ENCODE measurements at regions not wholly inside any gene's neighbourhood (a gene's known extent, or its start where the extent isn't known, plus 50 kb on each side); places are given as distances from the start of the nearest gene placed in this dataset.
"Not testable (repeated sequence)": the region's sequence is repeated elsewhere in the genome, so short reads cannot be mapped to it uniquely, and the experiment has no call there.

DNA sequence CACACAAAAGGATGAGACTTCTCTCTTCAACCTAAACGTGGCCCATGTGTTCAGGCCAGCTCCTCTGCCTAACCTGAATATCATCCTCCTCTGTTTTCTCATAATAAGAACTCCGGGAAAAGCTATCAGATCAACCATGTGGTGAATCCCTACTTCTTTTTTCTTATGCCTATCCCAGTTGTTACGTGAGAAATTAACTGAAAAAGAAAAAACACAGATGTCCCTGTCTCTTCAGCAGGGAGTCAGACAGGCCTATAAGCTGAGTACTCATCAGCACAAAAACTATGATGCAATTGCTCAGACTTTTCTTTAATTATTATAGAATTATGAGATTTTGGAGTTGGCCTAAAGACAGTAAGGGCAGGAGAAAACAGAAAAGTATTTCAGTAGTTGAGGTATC is 613.0 kb upstream of the FSHR start:
- TF ChIP-seq, protein P1, sequence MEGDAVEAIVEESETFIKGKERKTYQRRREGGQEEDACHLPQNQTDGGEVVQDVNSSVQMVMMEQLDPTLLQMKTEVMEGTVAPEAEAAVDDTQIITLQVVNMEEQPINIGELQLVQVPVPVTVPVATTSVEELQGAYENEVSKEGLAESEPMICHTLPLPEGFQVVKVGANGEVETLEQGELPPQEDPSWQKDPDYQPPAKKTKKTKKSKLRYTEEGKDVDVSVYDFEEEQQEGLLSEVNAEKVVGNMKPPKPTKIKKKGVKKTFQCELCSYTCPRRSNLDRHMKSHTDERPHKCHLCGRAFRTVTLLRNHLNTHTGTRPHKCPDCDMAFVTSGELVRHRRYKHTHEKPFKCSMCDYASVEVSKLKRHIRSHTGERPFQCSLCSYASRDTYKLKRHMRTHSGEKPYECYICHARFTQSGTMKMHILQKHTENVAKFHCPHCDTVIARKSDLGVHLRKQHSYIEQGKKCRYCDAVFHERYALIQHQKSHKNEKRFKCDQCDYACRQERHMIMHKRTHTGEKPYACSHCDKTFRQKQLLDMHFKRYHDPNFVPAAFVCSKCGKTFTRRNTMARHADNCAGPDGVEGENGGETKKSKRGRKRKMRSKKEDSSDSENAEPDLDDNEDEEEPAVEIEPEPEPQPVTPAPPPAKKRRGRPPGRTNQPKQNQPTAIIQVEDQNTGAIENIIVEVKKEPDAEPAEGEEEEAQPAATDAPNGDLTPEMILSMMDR (conservative IDR thresholded peaks at IDR 0.05): no peak
- Mint-ChIP-seq H3K27me3 (ENCODE audit: low read depth) (no peaks in the 10 kb centered on the region), H3K4me1 (no peaks in the 10 kb centered on the region), H3K36me3 (ENCODE audit: low read depth) (no peaks in the 10 kb centered on the region), H3K4me3 (no peak overlapping the region), H3K27ac (ENCODE audit: unreplicated experiment) (no peak overlapping the region), H3K9me3 (no peaks in the 10 kb centered on the region)
- no peak for DNase-seq (ENCODE audit: low read depth, low spot score)

DNA sequence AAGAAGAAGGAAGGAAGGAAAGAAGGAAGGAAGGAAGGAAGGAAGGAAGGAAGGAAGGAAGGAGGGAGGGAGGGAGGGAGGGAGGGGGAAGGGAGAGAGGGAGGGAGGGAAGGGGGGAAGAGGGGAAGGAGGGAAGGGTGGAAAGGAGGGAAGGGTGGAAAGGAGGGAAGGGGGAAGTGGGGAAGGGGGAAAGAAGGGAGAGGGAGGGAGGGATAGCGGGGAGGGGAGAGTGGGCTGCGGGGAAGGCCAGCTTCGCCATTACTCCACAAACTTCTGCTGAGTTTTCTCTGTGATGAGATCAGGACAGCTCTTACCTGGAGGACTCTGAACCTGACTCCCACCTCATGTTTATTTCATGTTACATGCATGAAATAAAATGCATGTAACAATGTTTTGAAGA is 601.5 kb upstream of the FSHR start:
- DNase-seq (ENCODE audit: low read depth, low spot score): no peak
- no peaks in the 10 kb centered on the region for H3K36me3 Mint-ChIP-seq (ENCODE audit: low read depth)
- no peak overlapping the region for H3K27ac Mint-ChIP-seq (ENCODE audit: unreplicated experiment)
- H3K27me3 Mint-ChIP-seq (ENCODE audit: low read depth): no peaks in the 10 kb centered on the region
- no peaks in the 10 kb centered on the region for H3K9me3 Mint-ChIP-seq
- TF ChIP-seq, protein P1 (conservative IDR thresholded peaks at IDR 0.05): no peak
- H3K4me3 Mint-ChIP-seq: no peak overlapping the region
- no peaks in the 10 kb centered on the region for H3K4me1 Mint-ChIP-seq

DNA sequence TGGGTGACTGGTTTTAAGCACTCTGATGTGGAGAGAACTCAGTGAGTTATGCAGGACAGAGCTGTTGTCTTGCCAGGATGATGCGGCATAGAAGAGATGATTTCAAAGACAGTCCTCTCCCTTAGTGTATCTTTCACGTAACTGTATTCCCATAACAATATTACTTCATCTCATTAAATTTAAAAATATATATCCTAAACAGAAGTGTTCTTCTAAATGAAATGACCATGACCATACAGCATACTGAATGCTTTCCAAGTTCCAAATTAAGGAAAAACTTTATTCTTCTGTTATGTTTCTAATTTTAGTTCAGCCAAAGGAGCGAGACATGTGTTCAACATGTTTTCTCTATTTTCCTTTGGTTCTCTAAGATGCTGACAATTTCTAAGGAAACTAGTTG is 600.1 kb upstream of the FSHR start:
- no peak overlapping the region for H3K27ac Mint-ChIP-seq (ENCODE audit: unreplicated experiment)

DNA sequence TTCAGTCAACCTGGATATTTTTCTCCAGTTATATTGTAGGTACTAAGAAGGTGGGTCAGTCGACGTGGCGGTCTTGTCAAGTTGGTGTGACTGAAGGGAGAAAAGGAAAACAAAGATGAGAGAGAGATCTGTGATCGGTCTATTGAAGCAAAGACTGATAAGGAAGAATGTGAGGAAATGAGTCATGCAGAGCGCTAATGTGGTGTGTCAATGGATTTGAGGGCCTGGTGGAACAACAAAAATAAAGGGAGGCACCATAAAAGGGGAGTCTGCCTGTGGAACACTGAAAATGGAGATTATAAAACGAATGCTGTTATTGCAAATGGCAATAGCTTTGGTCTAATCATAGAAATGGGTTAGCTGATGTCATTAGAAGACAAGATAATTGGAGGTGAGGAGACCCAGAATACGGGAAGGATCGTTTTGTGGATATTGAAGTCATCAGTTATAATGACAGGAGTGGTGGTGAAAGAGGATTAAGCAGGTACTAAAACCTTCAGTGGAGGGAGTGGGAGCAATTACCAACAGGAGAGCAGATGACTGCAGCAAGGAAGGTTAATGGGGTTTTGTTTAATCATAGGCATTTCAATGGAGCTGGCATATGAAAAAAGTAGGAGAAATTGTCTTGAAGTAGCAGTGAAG is 599.1 kb upstream of the FSHR start:
- Mint-ChIP-seq H3K9me3 (no peaks in the 10 kb centered on the region), H3K27ac (ENCODE audit: unreplicated experiment) (no peak overlapping the region), H3K36me3 (ENCODE audit: low read depth) (no peaks in the 10 kb centered on the region), H3K4me3 (no peak overlapping the region), H3K4me1 (no peaks in the 10 kb centered on the region), H3K27me3 (ENCODE audit: low read depth) (no peaks in the 10 kb centered on the region)
- TF ChIP-seq, protein P1 (conservative IDR thresholded peaks at IDR 0.05): no peak
- no peak for DNase-seq (ENCODE audit: low read depth, low spot score)

More for the DNA sequence above, 600.1 kb upstream of the FSHR start:
- Mint-ChIP-seq H3K9me3 (no peaks in the 10 kb centered on the region), H3K36me3 (ENCODE audit: low read depth) (no peaks in the 10 kb centered on the region), H3K4me1 (no peaks in the 10 kb centered on the region), H3K27me3 (ENCODE audit: low read depth) (no peaks in the 10 kb centered on the region), H3K4me3 (no peak overlapping the region)
- DNase-seq (ENCODE audit: low read depth, low spot score): no peak
- TF ChIP-seq, protein P1 (conservative IDR thresholded peaks at IDR 0.05): no peak

DNA sequence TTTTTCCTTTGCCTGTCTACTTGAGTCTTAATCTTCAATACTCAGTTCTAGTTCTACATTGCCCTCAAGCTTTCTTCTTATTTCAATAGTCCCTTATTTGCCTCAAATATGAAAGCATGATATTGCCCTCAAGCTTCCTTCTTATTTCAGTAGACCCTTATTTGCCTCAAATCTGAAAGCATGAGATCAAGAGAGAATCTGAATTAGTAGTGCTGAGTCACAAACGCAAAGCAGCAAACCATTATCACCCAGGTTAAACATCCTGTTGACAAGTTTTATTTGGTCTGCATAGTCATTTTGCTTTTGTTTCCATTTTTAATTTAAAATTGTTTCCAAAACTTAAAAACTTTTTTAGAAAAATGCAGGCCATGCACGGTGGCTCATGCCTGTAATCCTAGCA is 583.3 kb upstream of the FSHR start:
- H3K4me1 Mint-ChIP-seq: no peaks in the 10 kb centered on the region

DNA sequence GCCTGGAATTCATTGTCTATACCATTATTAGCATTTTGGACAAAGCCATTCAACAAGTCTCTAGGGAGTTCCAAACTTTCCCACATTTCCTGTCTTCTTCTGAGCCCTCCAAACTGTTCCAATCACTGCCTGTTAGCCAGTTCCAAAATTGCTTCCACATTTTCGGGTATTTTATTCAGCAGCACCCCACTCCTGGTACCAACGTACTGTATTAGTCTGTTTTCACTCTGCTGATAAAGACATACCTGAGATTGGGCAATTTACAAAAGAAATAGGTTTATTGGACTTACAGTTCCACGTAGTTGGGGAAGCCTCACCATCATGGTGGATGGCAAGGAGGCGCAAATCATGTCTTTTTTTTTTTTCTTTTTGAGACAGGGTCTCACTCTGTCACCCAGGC is 578.6 kb upstream of the FSHR start:
- H3K4me3 Mint-ChIP-seq; H3K4me1 Mint-ChIP-seq; H3K27ac Mint-ChIP-seq (ENCODE audit: unreplicated experiment); DNase-seq (ENCODE audit: low read depth, low spot score); H3K36me3 Mint-ChIP-seq (ENCODE audit: low read depth); H3K27me3 Mint-ChIP-seq (ENCODE audit: low read depth); H3K9me3 Mint-ChIP-seq: not testable (repeated sequence)

More for the DNA sequence above, 583.3 kb upstream of the FSHR start:
- H3K4me3 Mint-ChIP-seq: no peak overlapping the region
- no peaks in the 10 kb centered on the region for H3K27me3 Mint-ChIP-seq (ENCODE audit: low read depth)
- no peaks in the 10 kb centered on the region for H3K36me3 Mint-ChIP-seq (ENCODE audit: low read depth)
- DNase-seq (ENCODE audit: low read depth, low spot score): no peak
- TF ChIP-seq, protein P1 (conservative IDR thresholded peaks at IDR 0.05): no peak
- peaks cover 3% of the 10 kb centered on the region for H3K9me3 Mint-ChIP-seq
- no peak overlapping the region for H3K27ac Mint-ChIP-seq (ENCODE audit: unreplicated experiment)
